ENCODE measurements at regions not wholly inside any gene's neighbourhood (a gene's known extent, or its start where the extent isn't known, plus 50 kb on each side); places are given as distances from the start of the nearest gene placed in this dataset.
"Not testable (repeated sequence)": the region's sequence is repeated elsewhere in the genome, so short reads cannot be mapped to it uniquely, and the experiment has no call there.

DNA sequence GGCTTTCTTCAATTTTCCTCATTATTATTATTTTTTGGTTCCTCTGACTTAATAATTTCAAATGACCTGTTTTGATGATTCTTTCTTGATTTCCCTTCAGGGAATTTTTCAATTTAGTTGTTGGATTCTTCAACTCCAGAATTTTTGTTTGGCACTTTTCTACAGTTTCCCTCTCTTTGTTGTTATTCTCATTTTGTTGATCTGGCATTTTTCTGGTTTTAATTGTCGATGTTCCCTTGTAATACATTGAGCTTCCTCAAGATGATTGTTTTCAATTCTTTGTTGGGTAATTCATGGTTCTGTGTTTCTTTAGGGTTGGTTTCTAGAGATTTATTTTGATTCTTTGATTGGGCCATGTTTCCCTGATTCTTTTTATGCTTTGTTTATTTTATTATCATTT, 67.8 kb upstream of the DNAJC1 start:
- no peak for DNase-seq

DNA sequence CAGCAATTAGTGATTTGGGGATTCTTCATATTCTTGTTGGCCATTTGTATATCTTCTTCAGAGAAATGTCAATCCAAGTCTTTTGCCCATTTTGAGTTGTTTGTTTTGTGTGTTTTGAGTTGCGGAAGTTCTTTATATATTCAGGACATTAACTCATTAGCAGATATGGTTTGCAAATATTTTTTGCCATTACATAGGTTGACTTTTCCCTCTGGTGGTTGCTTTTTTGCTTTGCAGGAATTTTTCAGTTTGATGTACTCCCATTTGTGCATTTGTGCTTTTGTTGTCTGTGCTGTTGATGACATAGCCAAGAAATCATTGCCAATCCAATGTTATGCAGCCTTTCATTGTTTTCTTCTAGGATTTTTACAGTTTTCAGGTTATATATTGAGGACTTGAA, 63.6 kb upstream of the DNAJC1 start:
- no peak for DNase-seq

DNA sequence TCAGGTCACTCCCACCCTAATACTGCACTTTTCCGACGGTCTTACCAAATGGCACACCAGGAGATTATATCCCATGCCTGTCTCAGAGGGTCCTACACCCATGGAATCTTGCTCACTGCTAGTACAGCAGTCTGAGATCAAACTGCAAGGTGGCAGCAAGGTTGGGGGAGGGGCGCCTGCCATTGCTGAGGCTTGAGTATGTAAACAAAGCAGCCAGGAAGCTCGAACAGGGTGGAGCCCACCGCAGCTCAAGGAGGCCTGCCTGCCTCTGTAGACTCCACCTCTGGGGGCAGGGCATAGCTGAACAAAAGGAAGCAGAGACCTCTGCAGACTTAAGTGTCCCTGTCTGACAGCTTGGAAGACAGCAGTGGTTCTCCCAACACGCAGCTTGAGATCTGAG, 57.5 kb upstream of the DNAJC1 start:
- DNase-seq: not testable (repeated sequence)

DNA sequence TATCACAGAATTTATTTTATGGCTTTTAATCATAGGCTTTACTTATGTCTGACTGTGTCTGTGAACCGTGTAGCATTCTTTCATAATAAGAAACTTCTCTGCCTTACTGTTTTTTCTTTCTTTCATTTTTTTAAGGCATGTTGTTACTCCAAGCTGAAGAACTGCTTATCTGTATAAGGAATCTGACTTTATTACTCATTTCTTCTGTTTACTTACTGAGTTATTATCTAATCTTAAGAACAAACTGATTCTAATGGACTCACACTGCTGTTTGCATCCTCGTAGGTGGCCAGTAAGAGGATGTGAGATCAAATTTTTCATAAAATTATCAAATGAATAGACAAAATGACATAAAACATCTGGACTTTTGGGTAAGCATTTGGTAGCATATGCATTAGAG, 54.7 kb upstream of the DNAJC1 start:
- no peak for DNase-seq

DNA sequence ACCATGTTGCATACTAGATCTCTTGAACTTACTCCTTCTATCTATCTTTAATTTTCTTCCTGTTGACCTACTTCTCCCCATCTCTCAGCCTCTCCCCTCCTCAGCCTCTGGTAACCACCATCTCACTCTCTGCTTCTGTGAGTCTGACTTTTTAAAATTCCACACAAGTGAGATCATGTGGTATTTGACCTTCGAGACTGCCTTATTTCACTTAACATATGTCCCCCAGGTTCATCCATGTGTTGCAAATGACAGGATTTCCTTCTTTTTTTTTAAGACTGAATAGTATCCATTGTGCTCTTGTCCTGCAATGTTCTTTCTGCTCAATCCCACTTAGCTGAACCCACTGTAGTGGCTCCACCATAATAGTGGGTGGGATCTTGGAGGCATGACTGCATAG, 51.4 kb upstream of the DNAJC1 start:
- no peak for DNase-seq
